C4-2B (cell line): ENCODE measurements at regions not wholly inside any gene's neighbourhood (a gene's known extent, or its start where the extent isn't known, plus 50 kb on each side); places are given as distances from the start of the nearest gene placed in this dataset.
"Not testable (repeated sequence)": the region's sequence is repeated elsewhere in the genome, so short reads cannot be mapped to it uniquely, and the experiment has no call there.

Source experiments
- H3K27ac ChIP-seq: fragments of 450-650 bp; 2 replicates; pipeline ENCODE4 v1.5.1; 2017
- ZFX ChIP-seq: fragments of 450-650 bp; IDR thresholded peaks from 2 replicates; pipeline ENCODE4 v1.6.1; 2017
- TF ChIP-seq, protein P1 (sequence below): fragments of 450-650 bp; conservative IDR thresholded peaks from 2 replicates; pipeline ENCODE4 v1.5.1; 2017; ENCODE audit warnings: mild to moderate bottlenecking

DNA sequence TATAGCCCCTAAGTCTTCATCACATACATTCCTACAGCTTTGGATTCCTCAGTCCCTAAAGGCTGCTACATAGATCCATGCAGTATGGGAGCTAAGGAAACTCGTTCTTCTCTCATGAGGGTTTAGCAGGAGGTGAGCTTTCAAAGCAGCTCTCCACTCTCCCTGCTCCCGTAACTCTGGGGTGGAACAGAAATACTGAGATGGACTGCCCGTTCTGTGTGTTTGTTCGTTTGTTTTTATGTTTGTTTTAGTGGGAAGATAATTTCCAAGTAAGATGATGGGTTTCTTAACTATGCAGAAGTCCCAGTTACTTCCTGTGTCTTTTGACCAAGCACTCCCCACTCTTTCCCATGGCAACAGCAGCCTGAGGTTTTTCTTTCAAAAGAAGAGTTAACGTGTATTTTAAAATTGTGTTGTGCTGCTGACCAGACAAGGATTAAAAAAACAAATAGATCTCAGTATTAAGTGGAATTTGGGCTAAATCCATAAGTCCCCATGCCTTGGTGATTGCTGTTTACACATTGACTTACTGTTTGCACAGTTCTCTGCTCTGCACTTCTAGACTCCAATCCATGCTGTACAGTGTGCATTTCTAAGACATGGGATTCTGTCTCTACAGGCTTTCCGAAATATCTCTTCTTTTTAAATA is 156.4 kb upstream of the SH3BP4 start:
- no peak overlapping the region for H3K27ac ChIP-seq

DNA sequence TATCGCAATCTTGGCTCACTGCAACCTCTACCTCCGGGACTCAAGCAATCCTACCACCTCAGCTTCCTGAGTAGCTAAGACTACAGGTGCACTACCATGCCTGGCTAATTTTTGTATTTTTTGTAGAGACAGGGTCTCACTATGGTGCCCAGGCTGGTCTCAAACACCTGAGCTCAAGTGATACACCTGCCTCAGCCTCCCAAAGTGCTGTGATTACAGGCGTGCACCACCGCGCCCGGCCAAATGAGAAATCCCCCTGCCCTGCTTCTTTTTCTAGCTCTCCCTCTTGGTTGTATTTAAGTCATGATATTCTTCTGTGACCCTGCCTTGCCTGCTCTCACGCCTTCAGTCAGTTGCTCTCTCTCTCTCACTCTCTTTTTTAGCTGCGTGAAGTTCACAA is 157.0 kb upstream of the SH3BP4 start:
- TF ChIP-seq ZFX = no peak
- TF ChIP-seq, protein P1, sequence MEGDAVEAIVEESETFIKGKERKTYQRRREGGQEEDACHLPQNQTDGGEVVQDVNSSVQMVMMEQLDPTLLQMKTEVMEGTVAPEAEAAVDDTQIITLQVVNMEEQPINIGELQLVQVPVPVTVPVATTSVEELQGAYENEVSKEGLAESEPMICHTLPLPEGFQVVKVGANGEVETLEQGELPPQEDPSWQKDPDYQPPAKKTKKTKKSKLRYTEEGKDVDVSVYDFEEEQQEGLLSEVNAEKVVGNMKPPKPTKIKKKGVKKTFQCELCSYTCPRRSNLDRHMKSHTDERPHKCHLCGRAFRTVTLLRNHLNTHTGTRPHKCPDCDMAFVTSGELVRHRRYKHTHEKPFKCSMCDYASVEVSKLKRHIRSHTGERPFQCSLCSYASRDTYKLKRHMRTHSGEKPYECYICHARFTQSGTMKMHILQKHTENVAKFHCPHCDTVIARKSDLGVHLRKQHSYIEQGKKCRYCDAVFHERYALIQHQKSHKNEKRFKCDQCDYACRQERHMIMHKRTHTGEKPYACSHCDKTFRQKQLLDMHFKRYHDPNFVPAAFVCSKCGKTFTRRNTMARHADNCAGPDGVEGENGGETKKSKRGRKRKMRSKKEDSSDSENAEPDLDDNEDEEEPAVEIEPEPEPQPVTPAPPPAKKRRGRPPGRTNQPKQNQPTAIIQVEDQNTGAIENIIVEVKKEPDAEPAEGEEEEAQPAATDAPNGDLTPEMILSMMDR = no peak
- no peak overlapping the region for H3K27ac ChIP-seq

More for the DNA sequence above, 156.4 kb upstream of the SH3BP4 start:
- TF ChIP-seq, protein P1 = no peak
- TF ChIP-seq ZFX = no peak

DNA sequence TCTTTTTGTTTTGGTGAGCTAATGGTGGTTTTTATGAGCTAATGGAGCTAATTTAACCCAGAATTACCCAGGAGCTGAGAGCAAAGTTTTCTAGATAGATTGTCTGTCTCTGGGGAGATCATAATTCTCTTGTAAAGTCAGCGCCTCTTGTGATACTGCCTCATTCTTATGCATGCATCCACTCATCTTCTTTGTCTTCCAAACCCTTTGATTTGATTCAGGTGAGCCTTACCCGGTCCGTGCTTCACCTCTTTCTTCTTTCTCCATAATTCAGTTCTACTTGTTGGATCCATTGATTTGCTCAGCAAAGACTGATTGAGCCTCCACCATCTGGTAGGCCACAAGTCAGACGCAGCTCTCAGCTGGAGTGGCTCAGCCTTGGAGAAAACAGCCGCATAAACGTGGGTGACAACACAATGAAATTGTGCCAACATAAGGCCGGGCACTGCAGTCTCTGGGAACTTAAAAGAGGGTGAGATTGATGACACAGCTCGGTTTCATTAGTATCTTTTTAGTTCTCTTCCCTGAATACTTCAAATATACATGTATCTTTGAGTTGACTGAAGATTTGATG is 158.5 kb upstream of the SH3BP4 start:
- TF ChIP-seq ZFX = no peak
- TF ChIP-seq, protein P1 = no peak
- H3K27ac ChIP-seq = no peak overlapping the region

DNA sequence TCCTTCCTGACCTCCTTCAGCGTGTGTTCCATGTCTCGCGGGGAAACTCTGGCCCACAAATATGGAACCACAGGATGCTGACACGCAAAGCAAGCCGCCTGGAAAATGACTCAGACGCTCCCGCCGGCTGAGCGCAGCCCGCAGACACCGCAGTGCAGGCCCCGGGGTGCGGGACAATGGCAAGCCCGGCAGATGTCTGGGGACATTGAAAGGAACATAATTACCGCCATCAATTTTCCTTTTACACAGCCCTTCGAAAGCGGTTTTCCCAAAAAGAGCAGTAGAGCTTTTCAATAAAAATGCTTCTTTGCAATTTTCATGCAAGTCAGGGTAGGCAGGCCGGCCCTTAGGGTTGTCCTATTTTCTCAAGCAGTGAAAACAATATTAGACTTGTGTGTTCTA is 159.2 kb upstream of the SH3BP4 start:
- H3K27ac ChIP-seq = no peak overlapping the region
- no peak for TF ChIP-seq ZFX
- TF ChIP-seq, protein P1 = no peak

DNA sequence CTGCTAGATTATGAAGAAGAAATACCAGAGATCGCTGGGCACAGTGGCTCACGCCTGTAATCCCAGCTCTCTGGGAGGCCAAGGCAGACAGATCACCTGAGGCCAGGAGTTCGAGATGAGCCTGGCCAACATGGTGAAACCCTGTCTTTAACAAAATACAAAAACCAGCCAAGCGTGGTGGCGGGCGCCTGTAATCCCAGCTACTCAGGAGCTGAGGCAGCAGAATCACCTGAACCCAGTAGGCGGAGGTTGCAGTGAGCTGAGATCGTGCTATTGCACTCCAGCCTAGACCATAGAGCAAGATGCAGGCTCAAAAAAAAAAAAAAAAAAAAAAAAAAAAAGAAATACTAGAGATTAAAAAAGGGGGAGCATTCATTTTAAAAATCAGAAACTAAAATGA is 159.7 kb upstream of the SH3BP4 start:
- not testable (repeated sequence) for H3K27ac ChIP-seq

DNA sequence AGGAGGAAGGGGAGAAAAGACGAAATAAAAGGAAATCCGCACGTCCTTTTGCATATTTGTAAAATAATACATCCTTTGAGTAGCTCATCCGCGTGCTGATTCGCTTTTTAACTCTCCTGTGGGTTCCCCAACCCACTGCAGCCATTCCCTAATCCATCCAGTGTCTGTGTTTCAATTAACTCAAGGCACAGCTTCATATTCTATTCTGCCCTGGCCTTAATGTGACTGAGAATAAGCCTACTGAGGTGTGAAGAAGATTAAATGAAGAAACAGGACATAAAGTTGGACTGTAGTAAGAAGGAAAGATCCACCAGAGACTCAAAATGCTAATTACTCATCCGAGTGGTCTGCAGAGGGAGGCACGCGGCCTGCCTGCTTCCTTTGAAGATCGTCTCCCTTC is 161.4 kb upstream of the SH3BP4 start:
- H3K27ac ChIP-seq = no peak overlapping the region
- TF ChIP-seq, protein P1 = no peak
- no peak for TF ChIP-seq ZFX

DNA sequence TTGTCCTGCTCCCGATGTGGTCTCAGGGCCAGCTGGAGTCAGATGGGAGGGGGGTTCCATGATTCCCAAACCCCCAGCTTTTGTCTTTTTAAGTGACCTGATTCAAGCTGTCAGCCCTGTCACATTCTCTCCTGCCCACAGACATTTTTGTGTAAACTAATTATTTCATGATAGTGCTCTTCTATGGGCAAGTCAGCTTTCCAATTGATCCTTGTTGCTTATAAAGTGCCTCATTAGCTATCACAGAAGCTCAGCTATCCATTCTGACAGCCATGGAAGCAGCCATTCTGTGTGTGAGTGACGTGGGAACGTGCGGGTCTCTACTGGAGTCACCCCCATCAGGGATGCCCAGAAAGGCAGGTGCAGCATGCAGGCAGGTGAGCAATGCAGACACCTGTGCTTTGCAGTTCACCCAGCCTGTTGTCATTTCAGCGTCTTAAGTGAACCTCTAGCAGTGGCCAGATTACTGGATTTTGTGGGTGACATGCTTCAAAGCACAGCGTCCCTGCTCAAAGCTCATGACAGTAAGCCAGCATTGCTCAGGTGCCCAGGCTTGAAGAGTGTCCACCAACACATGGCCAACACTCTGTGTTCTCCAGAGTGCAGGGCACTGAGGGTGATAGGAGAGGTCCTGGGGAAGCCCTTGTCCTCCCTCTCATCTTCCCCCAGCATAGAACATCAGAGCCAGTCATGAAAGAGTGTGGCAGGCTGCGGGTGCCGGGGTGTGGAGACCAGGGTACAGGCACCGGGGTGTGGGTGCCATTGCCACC is 162.1 kb upstream of the SH3BP4 start:
- no peak for TF ChIP-seq ZFX
- TF ChIP-seq, protein P1 = no peak
- no peak overlapping the region for H3K27ac ChIP-seq
